Panc1 (cell line): ENCODE measurements at regions not wholly inside any gene's neighbourhood (a gene's known extent, or its start where the extent isn't known, plus 50 kb on each side); places are given as distances from the start of the nearest gene placed in this dataset.

Experiments
- ATAC-seq: fragments of 200-7000 bp; cut with Tn5 transposase; 2 replicates; pipeline ENCODE4 v1.9.1; 2020; ENCODE audit warnings: mild to moderate bottlenecking, moderate library complexity
- BruUV-seq: library from RNA; stranded (reverse); fragments of 400-500 nt; replicated peaks from 2 replicates; lab custom pipeline; 2021; lab: Mats Ljungman, UMichigan
- CTCF ChIA-PET: fragments of 300-600 bp; sonication (Branson Sonifier 250); formaldehyde crosslinking; loops from one replicate; lab custom pipeline; 2022; ENCODE audit warnings: antibody characterized with exemption; lab: Charles Lee
- POLR2A ChIA-PET: fragments of 300-600 bp; sonication (Branson Sonifier 250); formaldehyde crosslinking; loops from one replicate; lab custom pipeline; 2022; ENCODE audit warnings: antibody characterized with exemption; lab: Charles Lee
- DNase-seq: peaks from one replicate; pipeline ENCODE4 v3.0.0-alpha.2; 2010; ENCODE audit warnings: low read depth, low spot score
- H3K27ac ChIP-seq: 2 replicates; pipeline ENCODE4 v1.5.1; 2011; ENCODE audit warnings: mild to moderate bottlenecking, low read length, inconsistent platforms
- H3K27me3 ChIP-seq: fragments of 200-500 bp; sonication (Bioruptor generic); 2 replicates; pipeline ENCODE4 v1.6.0; 2014; ENCODE audit warnings: low read length, inconsistent platforms; ENCODE audit not compliant: control insufficient read depth, insufficient read depth
- H3K36me3 ChIP-seq: fragments of 200-500 bp; sonication (Bioruptor generic); 2 replicates; pipeline ENCODE4 v1.5.1; 2014; ENCODE audit warnings: inconsistent platforms, mild to moderate bottlenecking, low read length, moderate library complexity; ENCODE audit not compliant: control insufficient read depth, insufficient read depth
- H3K4me1 ChIP-seq: 2 replicates; pipeline ENCODE4 v1.5.1; 2011; ENCODE audit warnings: inconsistent platforms, mild to moderate bottlenecking, low read length, moderate library complexity; ENCODE audit not compliant: control insufficient read depth, insufficient read depth
- H3K4me3 ChIP-seq, 2 experiments: 2 replicates each; pipeline ENCODE4 v1.5.1; 2011 to 2012; ENCODE audit warnings: low read depth in 2 of 2, low read length in 2 of 2, mild to moderate bottlenecking in 2 of 2, inconsistent platforms in 1 of 2, moderate library complexity in 1 of 2
- H3K9me3 ChIP-seq: fragments of 200-500 bp; sonication (Bioruptor generic); 2 replicates; pipeline ENCODE4 v1.5.1; 2014; ENCODE audit warnings: low read depth, mild to moderate bottlenecking, inconsistent platforms, low read length, moderate library complexity; ENCODE audit not compliant: control insufficient read depth, insufficient read depth
- CTCF ChIP-seq: fragments of 450-650 bp; IDR thresholded peaks from 2 replicates; pipeline ENCODE4 v1.5.1; 2017; ENCODE audit warnings: mild to moderate bottlenecking
- POLR2AphosphoS5 ChIP-seq: IDR thresholded peaks from 2 replicates; pipeline ENCODE4 v1.6.1; 2012; ENCODE audit warnings: mild to moderate bottlenecking, low read depth, low read length, moderate library complexity
- REST ChIP-seq, 2 experiments: IDR thresholded peaks; 2 replicates each; pipeline ENCODE4 v1.6.1; 2011 to 2012; ENCODE audit warnings: low read depth in 2 of 2, control low read depth in 1 of 2, low read length in 1 of 2, mild to moderate bottlenecking in 1 of 2, moderate library complexity in 1 of 2; ENCODE audit not compliant: insufficient read depth in 1 of 2
- SIN3A ChIP-seq: IDR thresholded peaks from 2 replicates; pipeline ENCODE4 v1.6.1; 2012; ENCODE audit warnings: low read depth, mild to moderate bottlenecking, low read length, moderate library complexity, borderline replicate concordance; ENCODE audit not compliant: insufficient read depth
- TCF7L2 ChIP-seq: IDR thresholded peaks from 2 replicates; pipeline ENCODE4 v1.6.1; 2011; ENCODE audit warnings: mild to moderate bottlenecking, low read depth, low read length, inconsistent platforms
- in situ Hi-C: cut with HindIII; loops from 2 replicates; pipeline ENCODE4 v1.10.0; 2016; ENCODE audit warnings: low sequenced_read_pairs, low pct_unique_long_range_greater_than_20kb
- intact Hi-C: fragments of 100-400 bp; cut with micrococcal nuclease; formaldehyde crosslinking; loops from one replicate; pipeline ENCODE4 v1.10.0; 2022; ENCODE audit not compliant: unreplicated experiment

DNA sequence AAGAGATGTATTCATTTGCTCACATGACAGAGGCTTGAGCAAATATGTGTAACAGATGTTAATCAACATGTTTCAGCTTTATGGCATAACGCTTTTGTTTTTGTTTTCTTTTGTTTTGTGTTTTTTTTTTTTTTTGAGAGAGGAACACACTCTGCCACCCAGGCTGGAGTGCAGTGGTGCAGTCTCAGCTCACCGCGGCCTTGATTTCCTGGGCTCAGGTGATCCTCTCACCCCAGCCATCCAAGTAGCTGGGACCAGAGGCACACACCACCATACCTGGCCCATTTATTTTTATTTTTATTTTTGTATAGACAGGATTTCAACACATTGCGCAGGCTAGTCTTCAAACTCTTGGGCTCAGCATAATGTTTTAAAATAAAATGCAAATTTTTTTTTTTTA, 1504.4 kb upstream of the CADM2 start:
- H3K9me3 ChIP-seq: no peaks in the 10 kb centered on the region
- no peak overlapping the region for H3K27ac ChIP-seq
- in situ Hi-C loops: no loop called here
- no peak for ATAC-seq
- POLR2A ChIA-PET: no interaction called here
- CTCF ChIA-PET: no interaction called here
- BruUV-seq: no TSS peak
- H3K36me3 ChIP-seq: no peaks in the 10 kb centered on the region
- TF ChIP-seq SIN3A: no peak
- no peak for TF ChIP-seq REST (IDR thresholded peaks at IDR 0.05; ENCODE audit: insufficient read depth in 1 of 2, low read depth in 2 of 2, low read length in 1 of 2)
- TF ChIP-seq CTCF: no peak
- TF ChIP-seq TCF7L2: no peak
- no peak for TF ChIP-seq POLR2AphosphoS5
- intact Hi-C loops: no loop called here
- H3K4me3 ChIP-seq: no peak overlapping the region
- no peaks in the 10 kb centered on the region for H3K27me3 ChIP-seq
- H3K4me1 ChIP-seq: no peaks in the 10 kb centered on the region
- no peak for DNase-seq

DNA sequence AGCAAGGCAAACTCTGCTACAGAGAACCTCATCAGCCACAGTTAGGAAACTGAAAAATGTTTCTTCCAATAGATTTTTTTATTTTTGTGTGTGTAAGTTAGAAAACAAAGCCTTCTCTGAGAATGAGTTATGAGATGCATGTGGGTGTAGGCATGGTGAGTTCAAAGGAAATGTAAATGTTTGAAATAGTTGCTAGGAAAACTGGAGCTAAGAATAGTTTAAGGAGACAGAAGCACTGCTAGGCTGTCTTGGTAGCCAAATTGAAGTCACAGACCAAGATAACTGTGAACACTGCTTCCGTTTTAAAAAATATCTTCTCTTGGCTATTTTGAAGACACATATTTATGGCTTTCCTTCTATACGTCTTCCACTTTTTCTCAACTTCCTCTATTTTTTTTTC, 1501.2 kb upstream of the CADM2 start:
- ChIA-PET POLR2A (no interaction called here), CTCF (no interaction called here)
- DNase-seq (no peak), ATAC-seq (no peak)
- H3K4me3 ChIP-seq: no peak overlapping the region
- no peaks in the 10 kb centered on the region for H3K27me3 ChIP-seq
- intact Hi-C loops (no loop called here), in situ Hi-C loops (no loop called here)
- TF ChIP-seq CTCF (no peak), TCF7L2 (no peak), REST (IDR thresholded peaks at IDR 0.05; ENCODE audit: insufficient read depth in 1 of 2, low read depth in 2 of 2, low read length in 1 of 2) (no peak), SIN3A (no peak)
- H3K9me3 ChIP-seq: no peaks in the 10 kb centered on the region
- BruUV-seq: no TSS peak
- no peaks in the 10 kb centered on the region for H3K36me3 ChIP-seq
- no peaks in the 10 kb centered on the region for H3K4me1 ChIP-seq
- no peak overlapping the region for H3K27ac ChIP-seq
